Adrenal gland (tissue), 9 donors: ENCODE measurements at regions not wholly inside any gene's neighbourhood (a gene's known extent, or its start where the extent isn't known, plus 50 kb on each side); places are given as distances from the start of the nearest gene placed in this dataset.

ENCODE experiments used
- DNase-seq, 7 donors: peaks; one replicate each; pipeline ENCODE4 v3.0.0-alpha.2; 2019 to 2020
- H3K27ac ChIP-seq, 5 donors: fragments of 200-600 bp; sonication (generic) in 4 of 5; 1 replicate in 3 of 5; 2 replicates in 2 of 5; pipeline versions ENCODE4 v1.5.1 to v1.8.0; 2016 to 2020; ENCODE audit warnings: mild to moderate bottlenecking in 1 of 5
- H3K27me3 ChIP-seq: fragments of 200-600 bp; 2 replicates; pipeline ENCODE4 v1.8.0; 2021
- H3K36me3 ChIP-seq, 2 donors: fragments of 200-600 bp; replicated peaks in 1 of 2; 1 replicate in 1 of 2; 2 replicates in 1 of 2; pipeline versions ENCODE4 v1.5.1 to v1.8.0; 2018 to 2022
- H3K4me1 ChIP-seq, 2 donors: fragments of 200-600 bp; replicated peaks in 1 of 2; 1 replicate in 1 of 2; 2 replicates in 1 of 2; pipeline versions ENCODE4 v1.5.1 to v1.8.0; 2018 to 2021
- H3K4me3 ChIP-seq, 4 donors: fragments of 200-600 bp; sonication (generic) in 3 of 4; one replicate each; pipeline ENCODE4 v1.5.1; 2016 to 2018
- H3K9me3 ChIP-seq, 3 donors: fragments of 200-600 bp; sonication (generic) in 1 of 3; replicated peaks in 1 of 3; 1 replicate in 2 of 3; 2 replicates in 1 of 3; pipeline versions ENCODE4 v1.5.1 to v1.8.0; 2016 to 2021
- CTCF ChIP-seq, 6 experiments: fragments of 450-650 bp in 4 of 6; fragments of 200-600 bp in 2 of 6; sonication (generic) in 1 of 6; IDR thresholded peaks; 1 replicate in 5 of 6; 2 replicates in 1 of 6; pipeline versions ENCODE4 v1.5.1 to v1.8.0; 2016 to 2021; ENCODE audit warnings: antibody characterized with exemption in 6 of 6, mild to moderate bottlenecking in 2 of 6, moderate library complexity in 1 of 6
- POLR2A ChIP-seq, 2 donors: fragments of 450-650 bp; IDR thresholded peaks; one replicate each; pipeline ENCODE4 v1.6.1; 2017; ENCODE audit warnings: antibody characterized with exemption in 2 of 2, mild to moderate bottlenecking in 2 of 2, moderate library complexity in 1 of 2
- WGBS, 4 donors: extraction: QIAGEN DNeasy Blood & Tissue Kit in 2 of 4; methylation state at CpG; one replicate each; pipeline versions ENCODE4 v1.1.5 to v1.1.7; 2013 to 2017; 5-methylcytosine and 5-hydroxymethylcytosine counted together
- intact Hi-C, 2 donors: fragments of 100-400 bp; cut with DNase I; formaldehyde crosslinking; loops; one replicate each; pipeline versions ENCODE4 v1.14.1 to v1.15.0; 2022 to 2023
- donor health status: healthy with polysubstance abuse.
- donor health status: Bipolar disorder and iron deficiency.
- donor health status: DM: yes; HTN: yes; CAD: no.
- donor health status: DM: no; HTN: no; CAD: no.
- donor health status: DM: no; HTN: no; CAD: no.

GRCh38 chr11:27875831-27876775 lies 175.8 kb upstream of the BDNF start:
- intact Hi-C loops = no loop called here
- H3K4me1 ChIP-seq = no peaks in the 10 kb centered on the region
- H3K9me3 ChIP-seq = no peaks in the 10 kb centered on the region
- WGBS, 4 donors = 65 to 79% (median 70%) methylated on average over 3 of the region's 3 CpGs
- no peak overlapping the region for H3K27ac ChIP-seq
- no peak for TF ChIP-seq CTCF (IDR thresholded peaks at IDR 0.05)
- no peaks in the 10 kb centered on the region for H3K27me3 ChIP-seq
- no peak overlapping the region for H3K4me3 ChIP-seq
- DNase-seq = no peak
- H3K36me3 ChIP-seq = no peaks in the 10 kb centered on the region

- intact Hi-C loops = no loop called here
- 28 to 34% (median 31%) methylated on average over 7 of the region's 7 CpGs for WGBS, 4 donors
Measured at GRCh38 chr11:27874998-27875830, 175.0 kb upstream of the BDNF start.

GRCh38 chr11:27873664-27874063 lies 173.4 kb upstream of the BDNF start:
- WGBS, 4 donors = 72 to 90% (median 79%) methylated on average over 6 of the region's 6 CpGs
- Histone ChIP-seq H3K27me3 (no peaks in the 10 kb centered on the region), H3K27ac (no peak overlapping the region), H3K36me3 (no peaks in the 10 kb centered on the region), H3K4me3 (no peak overlapping the region), H3K4me1 (no peaks in the 10 kb centered on the region), H3K9me3 (no peaks in the 10 kb centered on the region)
- TF ChIP-seq POLR2A (IDR thresholded peaks at IDR 0.05) = no peak
- no peak for TF ChIP-seq CTCF (IDR thresholded peaks at IDR 0.05)
- intact Hi-C loops = no loop called here
- DNase-seq = no peak

More at GRCh38 chr11:27874998-27875830, 175.0 kb upstream of the BDNF start:
- Histone ChIP-seq H3K27me3 (no peaks in the 10 kb centered on the region), H3K9me3 (no peaks in the 10 kb centered on the region), H3K4me3 (no peak overlapping the region), H3K36me3 (no peaks in the 10 kb centered on the region), H3K4me1 (no peaks in the 10 kb centered on the region), H3K27ac (no peak overlapping the region)
- no peak for TF ChIP-seq POLR2A (IDR thresholded peaks at IDR 0.05)
- no peak for TF ChIP-seq CTCF (IDR thresholded peaks at IDR 0.05)
- DNase-seq = no peak

GRCh38 chr11:27871056-27871455 lies 170.8 kb upstream of the BDNF start:
- Histone ChIP-seq H3K4me1 (no peaks in the 10 kb centered on the region), H3K27ac (no peak overlapping the region), H3K9me3 (no peaks in the 10 kb centered on the region), H3K27me3 (no peaks in the 10 kb centered on the region), H3K4me3 (no peak overlapping the region), H3K36me3 (no peaks in the 10 kb centered on the region)
- WGBS, 4 donors = 33 to 38% (median 36%) methylated on average over 5 to 7 of the region's 7 CpGs
- TF ChIP-seq CTCF (IDR thresholded peaks at IDR 0.05) (no peak), POLR2A (IDR thresholded peaks at IDR 0.05) (no peak)
- no peak for DNase-seq
- intact Hi-C loops = no loop called here
